IMR-90 (cell line): ENCODE measurements at regions not wholly inside any gene's neighbourhood (a gene's known extent, or its start where the extent isn't known, plus 50 kb on each side); places are given as distances from the start of the nearest gene placed in this dataset.

Experiments used
- CTCF ChIP-seq: conservative IDR thresholded peaks from 2 replicates; pipeline ENCODE4 v1.5.1; 2012; ENCODE audit warnings: mild to moderate bottlenecking, low read depth, low read length, improper control_type of control experiment
- FOS ChIP-seq: fragments of 150-350 bp; IDR thresholded peaks from 2 replicates; pipeline ENCODE4 v1.6.1; 2016; ENCODE audit warnings: low read depth, low read length
- MXI1 ChIP-seq: IDR thresholded peaks from 2 replicates; pipeline ENCODE4 v1.6.1; 2012; ENCODE audit warnings: low read depth, mild to moderate bottlenecking, low read length, moderate library complexity, borderline replicate concordance
- NFE2L2 ChIP-seq: fragments of 150-350 bp; IDR thresholded peaks from 2 replicates; pipeline ENCODE4 v1.6.1; 2016; ENCODE audit warnings: low read depth, mild to moderate bottlenecking, low read length
- POLR2A ChIP-seq: IDR thresholded peaks from 2 replicates; pipeline ENCODE4 v1.6.1; 2012; ENCODE audit warnings: mild to moderate bottlenecking, low read depth, low read length
- TF ChIP-seq, protein P1 (sequence below): fragments of 150-350 bp; IDR thresholded peaks from 2 replicates; pipeline ENCODE4 v1.6.1; 2016; ENCODE audit warnings: low read depth, mild to moderate bottlenecking, low read length, moderate library complexity, borderline replicate concordance

DNA sequence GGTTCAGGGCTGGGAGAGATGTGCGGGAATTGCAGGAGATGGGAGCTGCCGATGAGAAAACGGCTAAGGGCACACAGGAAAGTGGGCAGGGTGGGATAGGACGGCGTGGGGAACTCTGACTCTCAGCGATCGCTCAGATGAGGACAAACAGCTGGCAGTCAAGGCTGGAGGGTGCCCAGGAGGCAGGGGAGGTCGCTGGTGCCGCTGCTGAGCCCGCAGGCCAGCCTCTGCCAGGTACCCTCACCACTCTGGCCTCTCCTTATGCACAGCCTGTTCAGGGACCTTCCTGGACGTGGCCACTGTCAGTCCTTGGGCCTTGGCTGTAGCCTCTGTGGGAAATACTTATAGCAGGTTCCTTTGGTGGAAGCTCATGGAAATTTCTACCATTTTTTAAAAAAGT lies 308.6 kb downstream of the TEX29 start:
- TF ChIP-seq CTCF (no peak), MXI1 (no peak), FOS (no peak), NFE2L2 (no peak), POLR2A (no peak)
- TF ChIP-seq, protein P1, sequence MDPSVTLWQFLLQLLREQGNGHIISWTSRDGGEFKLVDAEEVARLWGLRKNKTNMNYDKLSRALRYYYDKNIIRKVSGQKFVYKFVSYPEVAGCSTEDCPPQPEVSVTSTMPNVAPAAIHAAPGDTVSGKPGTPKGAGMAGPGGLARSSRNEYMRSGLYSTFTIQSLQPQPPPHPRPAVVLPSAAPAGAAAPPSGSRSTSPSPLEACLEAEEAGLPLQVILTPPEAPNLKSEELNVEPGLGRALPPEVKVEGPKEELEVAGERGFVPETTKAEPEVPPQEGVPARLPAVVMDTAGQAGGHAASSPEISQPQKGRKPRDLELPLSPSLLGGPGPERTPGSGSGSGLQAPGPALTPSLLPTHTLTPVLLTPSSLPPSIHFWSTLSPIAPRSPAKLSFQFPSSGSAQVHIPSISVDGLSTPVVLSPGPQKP: no peak
